ENCODE measurements at regions not wholly inside any gene's neighbourhood (a gene's known extent, or its start where the extent isn't known, plus 50 kb on each side); places are given as distances from the start of the nearest gene placed in this dataset.

DNA sequence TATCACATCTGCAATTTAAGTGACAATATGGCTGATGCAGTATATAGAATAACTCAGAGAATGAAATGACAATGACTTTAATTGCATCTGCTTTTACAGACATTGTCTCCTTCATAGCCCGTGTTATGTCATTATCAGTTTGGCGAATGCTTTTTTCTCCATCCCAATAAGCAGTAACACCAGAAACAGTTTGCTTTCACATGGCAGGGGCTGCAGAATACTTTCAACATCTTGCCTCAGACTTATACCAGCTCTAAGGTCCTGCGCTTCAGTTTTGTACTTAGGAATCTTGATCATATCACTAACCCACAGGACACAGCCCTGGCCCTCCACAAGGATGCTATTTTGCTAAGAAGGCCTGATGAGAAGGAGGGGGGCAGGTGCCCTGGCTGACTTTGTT is 49.9 kb upstream of the SPESP1 start:
- Histone ChIP-seq H3K27me3 (ENCODE audit: insufficient read depth, low read depth) (no peaks in the 10 kb centered on the region), H3K9ac (no peak overlapping the region), H3K4me1 (ENCODE audit: low read depth, poor library complexity, severe bottlenecking) (no peaks in the 10 kb centered on the region), H2AFZ (ENCODE audit: low read depth) (no peak overlapping the region), H3K27ac (no peak overlapping the region), H4K20me1 (ENCODE audit: insufficient read depth) (no peaks in the 10 kb centered on the region), H3K36me3 (ENCODE audit: insufficient read depth) (no peaks in the 10 kb centered on the region), H3K79me2 (ENCODE audit: insufficient read depth, low read depth) (no peaks in the 10 kb centered on the region), H3K4me3 (IDR thresholded peaks at IDR 0.05; ENCODE audit: insufficient read depth, low read depth, low read length) (no peak overlapping the region), H3K4me2 (no peak overlapping the region)
- TF ChIP-seq, protein P1, sequence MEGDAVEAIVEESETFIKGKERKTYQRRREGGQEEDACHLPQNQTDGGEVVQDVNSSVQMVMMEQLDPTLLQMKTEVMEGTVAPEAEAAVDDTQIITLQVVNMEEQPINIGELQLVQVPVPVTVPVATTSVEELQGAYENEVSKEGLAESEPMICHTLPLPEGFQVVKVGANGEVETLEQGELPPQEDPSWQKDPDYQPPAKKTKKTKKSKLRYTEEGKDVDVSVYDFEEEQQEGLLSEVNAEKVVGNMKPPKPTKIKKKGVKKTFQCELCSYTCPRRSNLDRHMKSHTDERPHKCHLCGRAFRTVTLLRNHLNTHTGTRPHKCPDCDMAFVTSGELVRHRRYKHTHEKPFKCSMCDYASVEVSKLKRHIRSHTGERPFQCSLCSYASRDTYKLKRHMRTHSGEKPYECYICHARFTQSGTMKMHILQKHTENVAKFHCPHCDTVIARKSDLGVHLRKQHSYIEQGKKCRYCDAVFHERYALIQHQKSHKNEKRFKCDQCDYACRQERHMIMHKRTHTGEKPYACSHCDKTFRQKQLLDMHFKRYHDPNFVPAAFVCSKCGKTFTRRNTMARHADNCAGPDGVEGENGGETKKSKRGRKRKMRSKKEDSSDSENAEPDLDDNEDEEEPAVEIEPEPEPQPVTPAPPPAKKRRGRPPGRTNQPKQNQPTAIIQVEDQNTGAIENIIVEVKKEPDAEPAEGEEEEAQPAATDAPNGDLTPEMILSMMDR (conservative IDR thresholded peaks at IDR 0.05; ENCODE audit: low read depth, low read length) = no peak

Data from KMS-11 (cell line).